ENCODE measurements at regions not wholly inside any gene's neighbourhood (a gene's known extent, or its start where the extent isn't known, plus 50 kb on each side); places are given as distances from the start of the nearest gene placed in this dataset.

DNA sequence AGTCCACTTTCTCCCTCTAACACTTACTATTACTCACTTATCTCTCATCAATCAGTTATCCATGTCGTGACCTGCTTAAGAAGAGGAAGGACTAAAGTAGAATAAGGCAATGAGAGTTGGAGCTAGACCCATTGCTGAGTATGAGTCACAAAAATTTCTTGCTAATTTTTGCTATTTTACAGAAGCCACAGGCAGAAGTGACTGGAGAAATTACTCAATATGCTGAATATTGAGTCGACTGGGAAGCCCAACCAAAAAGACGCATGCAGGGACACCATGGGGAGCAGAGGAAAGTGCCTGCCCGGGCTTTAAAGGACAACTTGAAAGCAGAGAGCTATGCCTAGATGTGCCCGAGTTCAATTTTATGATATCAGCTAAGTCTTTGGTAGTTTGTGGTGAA lies 115.4 kb upstream of the FOXG1 start:
- TF ChIP-seq, protein P1, sequence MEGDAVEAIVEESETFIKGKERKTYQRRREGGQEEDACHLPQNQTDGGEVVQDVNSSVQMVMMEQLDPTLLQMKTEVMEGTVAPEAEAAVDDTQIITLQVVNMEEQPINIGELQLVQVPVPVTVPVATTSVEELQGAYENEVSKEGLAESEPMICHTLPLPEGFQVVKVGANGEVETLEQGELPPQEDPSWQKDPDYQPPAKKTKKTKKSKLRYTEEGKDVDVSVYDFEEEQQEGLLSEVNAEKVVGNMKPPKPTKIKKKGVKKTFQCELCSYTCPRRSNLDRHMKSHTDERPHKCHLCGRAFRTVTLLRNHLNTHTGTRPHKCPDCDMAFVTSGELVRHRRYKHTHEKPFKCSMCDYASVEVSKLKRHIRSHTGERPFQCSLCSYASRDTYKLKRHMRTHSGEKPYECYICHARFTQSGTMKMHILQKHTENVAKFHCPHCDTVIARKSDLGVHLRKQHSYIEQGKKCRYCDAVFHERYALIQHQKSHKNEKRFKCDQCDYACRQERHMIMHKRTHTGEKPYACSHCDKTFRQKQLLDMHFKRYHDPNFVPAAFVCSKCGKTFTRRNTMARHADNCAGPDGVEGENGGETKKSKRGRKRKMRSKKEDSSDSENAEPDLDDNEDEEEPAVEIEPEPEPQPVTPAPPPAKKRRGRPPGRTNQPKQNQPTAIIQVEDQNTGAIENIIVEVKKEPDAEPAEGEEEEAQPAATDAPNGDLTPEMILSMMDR (IDR thresholded peaks at IDR 0.05) = no peak
- TF ChIP-seq POLR2A (IDR thresholded peaks at IDR 0.05) = no peak

All from thyroid gland (tissue), 4 donors.